Left renal pelvis (tissue), 4 donors: ENCODE measurements at regions not wholly inside any gene's neighbourhood (a gene's known extent, or its start where the extent isn't known, plus 50 kb on each side); places are given as distances from the start of the nearest gene placed in this dataset.

Experiments
- DNase-seq, 4 donors: peaks; one replicate each; pipeline ENCODE4 v3.0.0-alpha.2; 2013; ENCODE audit warnings: low read depth in 4 of 4, low spot score in 3 of 4

DNA sequence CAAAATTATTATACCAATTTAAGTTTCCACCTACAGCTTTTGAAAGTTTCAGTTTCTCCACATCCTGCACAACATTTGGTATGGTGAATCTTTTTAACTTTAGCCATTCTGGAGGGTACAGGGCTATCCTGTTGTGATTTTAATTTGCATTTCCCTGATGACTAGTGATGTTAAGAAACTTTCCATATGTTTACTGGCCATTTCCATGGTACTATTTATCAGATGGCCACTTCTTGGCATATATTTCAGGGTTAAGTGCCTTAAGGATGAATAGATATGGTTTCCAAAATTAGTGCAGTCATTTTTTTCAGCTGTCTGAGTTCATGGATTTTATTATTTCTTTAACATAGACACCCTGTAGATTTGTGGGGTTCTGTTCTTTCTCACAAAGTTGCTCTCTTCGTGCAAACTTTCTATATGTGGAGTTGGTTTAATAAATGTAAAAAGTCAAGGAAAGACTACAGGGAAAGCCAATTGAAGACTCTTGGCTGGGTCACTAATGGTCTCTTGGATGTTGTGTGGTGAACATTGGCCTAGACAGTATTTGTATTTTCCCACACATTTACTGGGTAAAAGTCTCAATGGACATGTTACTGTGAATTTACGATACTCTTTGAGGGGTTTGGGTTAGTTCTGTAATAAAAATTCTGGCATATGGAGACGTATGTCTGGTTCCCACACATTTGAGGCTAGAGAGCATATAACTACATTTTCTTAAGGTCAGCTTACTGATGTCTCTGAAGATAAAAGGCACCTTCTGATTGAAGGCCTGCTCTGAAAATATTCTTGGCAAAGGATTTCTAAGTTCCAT lies 147.5 kb upstream of the PDZRN3 start:
- DNase-seq: no peak

DNA sequence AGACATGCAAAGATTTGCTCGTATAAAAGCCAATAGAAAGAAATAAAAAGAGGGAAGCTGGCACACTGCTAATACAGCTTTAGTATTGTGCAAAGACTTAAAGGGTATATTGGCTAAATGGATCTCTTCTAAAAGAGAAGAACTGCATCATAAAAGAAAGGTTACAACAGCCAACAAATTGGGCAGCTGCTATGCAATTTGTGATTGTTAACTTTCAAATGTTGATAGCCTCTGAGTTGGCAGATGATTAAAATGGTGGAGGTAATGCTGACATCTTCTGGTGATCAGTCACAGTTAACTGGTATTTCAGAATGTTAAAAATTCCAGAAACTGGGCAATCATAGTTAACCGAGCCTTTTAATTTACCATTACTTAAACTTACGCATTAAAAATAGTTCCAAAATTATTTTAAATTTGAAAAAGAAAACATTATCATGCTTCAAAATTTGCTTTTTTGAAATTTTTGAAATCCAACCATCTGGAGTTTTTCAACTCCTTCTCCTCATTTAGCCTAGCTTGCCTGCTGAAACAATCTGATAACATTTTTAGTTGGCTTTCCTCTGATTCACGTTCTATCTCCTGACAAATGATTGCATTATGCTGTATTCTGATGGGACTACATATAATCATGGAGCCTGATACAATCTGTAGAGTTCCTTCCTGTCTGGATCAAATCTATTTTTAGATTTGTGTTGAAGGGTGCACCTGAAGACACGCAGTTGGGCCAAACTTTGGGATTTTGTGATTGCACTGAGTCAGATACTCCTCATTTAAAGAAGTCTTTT lies 144.0 kb upstream of the PDZRN3 start:
- DNase-seq: no peak

- DNase-seq: no peak
Observed at GRCh38 chr3:73766599-73767381, 142.0 kb upstream of the PDZRN3 start.

- DNase-seq: no peak
Observed at GRCh38 chr3:73765878-73766545, 141.3 kb upstream of the PDZRN3 start.

DNA sequence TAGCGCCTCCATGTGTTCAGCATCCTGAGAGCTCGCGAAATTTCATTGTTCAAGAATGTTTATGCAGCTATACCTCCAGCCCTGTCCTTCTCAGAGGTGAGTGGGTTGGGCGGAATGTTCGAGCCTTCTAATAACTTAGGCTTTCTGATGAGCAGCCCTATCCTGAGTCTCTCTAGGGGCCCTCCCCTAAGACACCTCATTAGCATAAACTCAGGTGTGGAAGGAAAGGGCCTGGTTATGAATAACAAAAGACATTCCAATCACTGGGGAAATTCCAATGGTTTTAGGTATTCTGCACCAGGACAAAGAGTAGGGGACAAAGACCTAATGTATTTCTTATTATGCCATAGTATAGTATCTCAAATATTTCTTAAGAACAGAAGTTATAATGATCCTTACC lies 138.1 kb upstream of the PDZRN3 start:
- DNase-seq: no peak

- DNase-seq: no peak
Observed at GRCh38 chr3:73759297-73759711, 134.6 kb upstream of the PDZRN3 start.

- no peak for DNase-seq
Observed at GRCh38 chr3:73757536-73757935, 132.8 kb upstream of the PDZRN3 start.

GRCh38 chr3:73753985-73754384 lies 129.2 kb upstream of the PDZRN3 start:
- DNase-seq: no peak

- DNase-seq: no peak
Observed at GRCh38 chr3:73752338-73752737, 127.6 kb upstream of the PDZRN3 start.

GRCh38 chr3:73746623-73747022 lies 121.9 kb upstream of the PDZRN3 start:
- DNase-seq: no peak

- DNase-seq: no peak
Observed at GRCh38 chr3:73745526-73746191, 120.9 kb upstream of the PDZRN3 start.

- no peak for DNase-seq
Observed at GRCh38 chr3:73743551-73743950, 118.8 kb upstream of the PDZRN3 start.

GRCh38 chr3:73739791-73740453 lies 115.2 kb upstream of the PDZRN3 start:
- no peak for DNase-seq

DNA sequence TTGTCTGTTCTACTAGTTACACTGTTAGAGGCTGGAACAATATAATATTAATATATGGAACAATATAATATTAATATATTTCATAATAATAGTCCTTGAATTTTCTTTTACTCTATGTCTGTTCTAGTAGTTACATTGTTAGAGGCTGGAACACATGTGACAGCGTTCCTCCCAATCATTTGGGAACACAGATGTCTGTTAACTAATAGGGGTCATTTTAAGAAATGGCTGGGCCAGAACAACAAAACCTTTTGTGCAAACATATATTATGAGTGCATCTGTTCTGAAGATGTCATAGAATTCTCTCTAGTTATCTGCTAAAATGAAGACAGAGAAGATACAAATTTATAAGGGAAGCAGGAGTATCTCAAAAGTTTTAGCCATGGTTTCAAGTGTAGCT lies 114.0 kb upstream of the PDZRN3 start:
- DNase-seq: no peak

DNA sequence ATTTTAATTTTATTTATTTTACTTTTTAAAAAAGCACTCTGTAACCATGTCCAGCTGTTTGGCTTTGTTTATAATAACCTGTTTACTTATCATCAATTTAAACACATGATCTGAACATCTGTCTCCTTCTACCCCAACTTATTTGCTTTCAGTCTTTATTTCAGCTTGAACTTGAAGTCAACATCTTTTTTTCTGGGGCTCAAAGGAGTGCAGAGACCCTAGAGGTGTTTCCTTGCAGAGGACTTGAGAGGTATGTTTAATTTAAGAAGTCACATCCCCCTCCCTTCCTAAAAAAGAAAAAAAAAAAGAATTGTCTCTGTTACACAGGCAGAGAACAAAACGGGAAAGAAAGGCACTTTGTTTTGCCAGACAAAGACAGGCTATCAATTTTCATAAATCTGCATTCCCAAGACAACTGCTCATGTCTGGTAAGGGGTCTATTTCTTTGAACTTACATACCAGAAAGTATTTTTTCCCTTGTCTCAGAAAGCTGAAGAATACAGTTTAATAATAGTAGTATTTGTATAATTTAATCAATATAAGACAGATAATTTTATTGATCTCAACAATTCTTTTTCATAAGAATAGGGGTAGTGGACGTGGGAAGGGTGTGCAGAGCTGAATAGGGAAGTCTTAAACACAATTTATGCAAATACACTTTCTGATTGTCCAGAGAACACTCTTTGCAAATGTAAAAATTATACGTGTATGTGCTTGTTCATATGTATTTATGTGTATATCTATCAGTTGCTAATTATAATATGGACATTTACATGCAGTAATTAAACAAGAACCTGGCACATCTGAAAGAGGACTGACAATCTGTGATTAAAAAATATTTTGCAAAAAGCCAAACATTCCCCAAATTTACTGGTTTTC lies 109.7 kb upstream of the PDZRN3 start:
- DNase-seq: no peak

- DNase-seq: no peak
Observed at GRCh38 chr3:73733746-73734145, 109.0 kb upstream of the PDZRN3 start.

DNA sequence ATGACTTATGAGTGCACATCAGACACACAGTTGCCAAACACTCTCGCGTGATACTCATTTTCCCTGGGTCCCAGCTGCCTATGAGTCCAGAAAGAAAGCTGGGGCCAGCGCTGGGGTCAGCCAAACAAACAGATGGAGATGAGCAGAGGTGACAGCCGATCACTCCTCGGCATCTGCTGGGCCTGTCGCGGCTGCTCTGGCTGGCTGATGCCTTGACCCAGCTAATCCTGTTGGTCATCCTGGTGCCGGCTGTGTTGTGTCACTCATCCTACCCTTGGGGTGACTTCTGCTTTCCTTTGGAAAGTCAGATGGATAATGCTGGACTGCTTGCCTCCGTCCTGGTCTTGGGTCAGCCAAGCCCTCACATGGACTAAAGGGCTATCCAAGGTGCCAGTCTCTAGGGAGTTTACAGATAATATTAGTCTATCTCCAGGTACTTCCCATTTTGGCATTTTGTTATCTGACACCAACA lies 105.3 kb upstream of the PDZRN3 start:
- DNase-seq: no peak

- no peak for DNase-seq
Observed at GRCh38 chr3:73727854-73728253, 103.1 kb upstream of the PDZRN3 start.
